ENCODE measurements at regions not wholly inside any gene's neighbourhood (a gene's known extent, or its start where the extent isn't known, plus 50 kb on each side); places are given as distances from the start of the nearest gene placed in this dataset.
"Not testable (repeated sequence)": the region's sequence is repeated elsewhere in the genome, so short reads cannot be mapped to it uniquely, and the experiment has no call there.

DNA sequence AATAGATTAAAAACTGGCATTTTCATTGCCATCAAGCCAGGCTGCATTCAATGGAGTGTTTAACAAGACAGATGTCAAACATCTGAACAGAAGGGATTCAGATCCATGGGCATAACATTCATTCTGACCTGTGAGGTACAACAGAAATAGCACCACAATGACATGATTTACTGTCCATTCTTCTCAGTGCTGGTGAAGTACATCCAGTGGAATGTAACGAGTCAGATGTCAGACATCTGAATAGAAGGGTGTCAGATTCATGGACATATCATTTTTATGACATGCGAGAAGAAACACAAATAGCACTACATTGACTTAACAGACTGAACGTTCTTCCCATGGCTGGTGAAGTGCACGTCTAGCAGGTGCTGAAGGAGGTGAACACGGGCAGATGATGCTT lies 186.4 kb downstream of the PPP4R3C start:
- Histone ChIP-seq H3K27ac (no peak overlapping the region), H3K27me3 (replicated peaks) (no peaks in the 10 kb centered on the region), H3K36me3 (replicated peaks) (no peaks in the 10 kb centered on the region), H3K4me3 (ENCODE audit: low read depth, low read length) (no peak overlapping the region)
- no peak for DNase-seq
- in situ Hi-C loops (cut with HindIII; ENCODE audit: low pct_ligation_motif_present, low sequenced_read_pairs) = no loop called here
- TF ChIP-seq, protein P1, sequence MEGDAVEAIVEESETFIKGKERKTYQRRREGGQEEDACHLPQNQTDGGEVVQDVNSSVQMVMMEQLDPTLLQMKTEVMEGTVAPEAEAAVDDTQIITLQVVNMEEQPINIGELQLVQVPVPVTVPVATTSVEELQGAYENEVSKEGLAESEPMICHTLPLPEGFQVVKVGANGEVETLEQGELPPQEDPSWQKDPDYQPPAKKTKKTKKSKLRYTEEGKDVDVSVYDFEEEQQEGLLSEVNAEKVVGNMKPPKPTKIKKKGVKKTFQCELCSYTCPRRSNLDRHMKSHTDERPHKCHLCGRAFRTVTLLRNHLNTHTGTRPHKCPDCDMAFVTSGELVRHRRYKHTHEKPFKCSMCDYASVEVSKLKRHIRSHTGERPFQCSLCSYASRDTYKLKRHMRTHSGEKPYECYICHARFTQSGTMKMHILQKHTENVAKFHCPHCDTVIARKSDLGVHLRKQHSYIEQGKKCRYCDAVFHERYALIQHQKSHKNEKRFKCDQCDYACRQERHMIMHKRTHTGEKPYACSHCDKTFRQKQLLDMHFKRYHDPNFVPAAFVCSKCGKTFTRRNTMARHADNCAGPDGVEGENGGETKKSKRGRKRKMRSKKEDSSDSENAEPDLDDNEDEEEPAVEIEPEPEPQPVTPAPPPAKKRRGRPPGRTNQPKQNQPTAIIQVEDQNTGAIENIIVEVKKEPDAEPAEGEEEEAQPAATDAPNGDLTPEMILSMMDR (IDR thresholded peaks at IDR 0.05; ENCODE audit: low read depth, low read length, missing control alignments) = no peak

DNA sequence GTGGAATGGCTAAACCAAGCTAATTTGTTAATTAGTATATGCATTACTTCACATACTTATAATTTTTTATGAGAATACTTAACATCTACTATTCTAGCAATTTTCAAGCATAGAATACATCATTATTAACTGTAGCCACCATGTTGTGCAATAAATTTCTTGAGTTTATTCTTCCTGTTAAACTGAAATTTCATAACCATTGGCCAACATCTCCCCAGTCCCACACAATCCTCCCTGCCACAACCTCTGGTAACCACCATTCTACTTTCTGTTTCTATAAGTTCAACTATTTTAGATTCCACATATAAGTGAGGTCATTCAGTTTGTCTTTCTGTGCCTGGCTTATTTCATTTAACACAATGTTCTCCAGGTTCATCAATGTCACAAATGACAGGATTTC lies 208.5 kb downstream of the PPP4R3C start:
- in situ Hi-C loops (cut with HindIII; ENCODE audit: low pct_ligation_motif_present, low sequenced_read_pairs) = no loop called here
- Histone ChIP-seq H3K36me3 (replicated peaks) (no peaks in the 10 kb centered on the region), H3K27me3 (replicated peaks) (no peaks in the 10 kb centered on the region), H3K27ac (no peak overlapping the region), H3K4me3 (ENCODE audit: low read depth, low read length) (no peak overlapping the region)
- DNase-seq = no peak
- TF ChIP-seq, protein P1 (IDR thresholded peaks at IDR 0.05; ENCODE audit: low read depth, low read length, missing control alignments) = no peak

DNA sequence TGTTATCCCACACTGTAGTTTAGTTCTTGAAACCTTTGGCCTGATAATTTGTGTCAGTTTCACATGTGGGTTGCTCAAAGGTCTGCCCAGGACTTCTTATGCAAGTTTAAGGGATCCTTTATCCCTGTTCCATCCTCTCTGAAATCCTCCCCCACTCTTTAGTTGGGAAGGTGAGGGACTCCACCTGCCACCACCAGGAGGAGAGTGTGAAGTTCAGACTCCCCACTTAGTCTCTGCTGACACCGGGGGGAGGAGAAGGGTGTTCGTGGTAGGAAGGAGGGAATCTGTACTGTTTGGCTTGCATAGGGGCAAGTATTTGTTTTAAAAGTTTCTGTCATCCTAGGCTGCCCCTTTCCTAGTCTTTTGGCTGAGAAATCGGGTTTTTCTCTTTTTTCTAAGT lies 211.8 kb downstream of the PPP4R3C start:
- TF ChIP-seq, protein P1 (IDR thresholded peaks at IDR 0.05; ENCODE audit: low read depth, low read length, missing control alignments) = no peak
- no peak overlapping the region for H3K27ac ChIP-seq
- H3K36me3 ChIP-seq (replicated peaks) = no peaks in the 10 kb centered on the region
- no peaks in the 10 kb centered on the region for H3K27me3 ChIP-seq (replicated peaks)
- no peak for DNase-seq
- H3K4me3 ChIP-seq (ENCODE audit: low read depth, low read length) = no peak overlapping the region
- in situ Hi-C loops (cut with HindIII; ENCODE audit: low pct_ligation_motif_present, low sequenced_read_pairs) = no loop called here

DNA sequence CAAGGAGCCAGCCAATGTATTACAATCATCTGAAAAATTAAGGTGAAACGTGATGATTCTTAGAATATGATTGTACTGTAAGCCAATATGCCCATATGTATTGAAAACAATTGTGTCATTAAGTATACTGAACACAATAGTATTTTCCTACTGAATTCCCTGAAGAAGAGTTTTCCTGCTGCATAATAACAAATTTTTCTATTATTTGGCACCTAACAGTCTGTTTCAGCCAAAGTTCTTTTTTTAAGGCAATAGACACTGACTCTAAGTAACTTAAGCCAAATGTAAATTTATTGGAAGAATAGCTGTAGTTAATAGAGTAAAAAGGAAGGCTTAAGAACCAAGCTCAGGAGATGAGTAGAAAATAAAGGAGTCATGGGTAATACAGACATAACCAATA lies 220.6 kb downstream of the PPP4R3C start:
- no peak for DNase-seq
- no peaks in the 10 kb centered on the region for H3K27me3 ChIP-seq (replicated peaks)
- H3K27ac ChIP-seq = no peak overlapping the region
- H3K4me3 ChIP-seq (ENCODE audit: low read depth, low read length) = no peak overlapping the region
- no peaks in the 10 kb centered on the region for H3K36me3 ChIP-seq (replicated peaks)
- in situ Hi-C loops (cut with HindIII; ENCODE audit: low pct_ligation_motif_present, low sequenced_read_pairs) = no loop called here
- TF ChIP-seq, protein P1 (IDR thresholded peaks at IDR 0.05; ENCODE audit: low read depth, low read length, missing control alignments) = no peak

DNA sequence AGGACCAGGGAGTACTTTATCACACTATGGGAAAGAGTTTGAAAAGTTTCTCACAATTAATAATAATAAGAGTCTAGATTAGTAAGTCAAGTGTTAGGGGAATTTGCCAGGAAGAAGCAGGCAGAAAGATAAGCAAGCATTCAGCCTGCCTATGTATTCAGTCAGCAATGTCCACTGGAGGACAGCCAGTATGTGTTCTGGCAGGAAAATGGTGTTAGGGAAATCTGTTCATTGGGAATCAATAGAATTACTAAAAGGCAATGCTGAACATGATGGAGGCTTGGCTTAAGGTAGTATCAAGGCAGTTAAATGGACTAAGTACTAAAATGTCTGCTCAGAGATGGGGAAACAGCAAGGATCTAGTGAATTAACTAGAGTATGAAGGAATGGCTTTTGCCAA lies 221.2 kb downstream of the PPP4R3C start:
- in situ Hi-C loops (cut with HindIII; ENCODE audit: low pct_ligation_motif_present, low sequenced_read_pairs) = no loop called here
- Histone ChIP-seq H3K27me3 (replicated peaks) (no peaks in the 10 kb centered on the region), H3K4me3 (ENCODE audit: low read depth, low read length) (no peak overlapping the region), H3K36me3 (replicated peaks) (no peaks in the 10 kb centered on the region), H3K27ac (no peak overlapping the region)
- TF ChIP-seq, protein P1 (IDR thresholded peaks at IDR 0.05; ENCODE audit: low read depth, low read length, missing control alignments) = no peak
- DNase-seq = no peak

DNA sequence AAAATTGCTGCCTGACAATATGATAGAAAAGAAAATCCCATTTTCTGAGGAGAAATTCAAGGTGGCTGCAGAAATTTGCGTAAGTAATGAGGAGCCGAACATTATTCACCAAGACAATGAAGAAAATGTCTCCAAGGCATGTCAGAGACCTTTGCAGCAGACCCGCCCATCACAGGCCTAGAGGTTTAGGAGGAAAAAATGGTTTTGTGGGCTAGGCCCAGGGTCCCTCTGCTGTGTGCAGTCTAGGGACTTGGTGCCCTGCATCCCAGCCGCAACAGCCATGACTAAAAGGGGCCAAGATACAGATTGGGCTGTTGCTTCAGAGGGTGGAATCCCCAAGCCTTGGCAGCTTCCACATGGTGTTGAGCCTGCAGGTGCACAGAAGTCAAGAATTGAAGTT lies 223.1 kb downstream of the PPP4R3C start:
- in situ Hi-C loops (cut with HindIII; ENCODE audit: low pct_ligation_motif_present, low sequenced_read_pairs); H3K27ac ChIP-seq; DNase-seq; H3K27me3 ChIP-seq (replicated peaks); H3K36me3 ChIP-seq (replicated peaks); H3K4me3 ChIP-seq (ENCODE audit: low read depth, low read length): not testable (repeated sequence)

All from brain microvascular endothelial cell (primary cell).